SK-N-SH treated with all-trans-retinoic acid at 6 μM for 48 hours (cell line): ENCODE measurements at regions not wholly inside any gene's neighbourhood (a gene's known extent, or its start where the extent isn't known, plus 50 kb on each side); places are given as distances from the start of the nearest gene placed in this dataset.

Experiments
- ATAC-seq: fragments of 200-7000 bp; cut with Tn5 transposase; 3 replicates; pipeline ENCODE4 v1.9.1; 2020; ENCODE audit warnings: mild to moderate bottlenecking, moderate library complexity
- ARNTL ChIP-seq: fragments of 450-650 bp; formaldehyde crosslinking; IDR thresholded peaks from 2 replicates; pipeline ENCODE4 v1.5.0; 2020; ENCODE audit warnings: low read depth, mild to moderate bottlenecking, moderate library complexity, borderline replicate concordance
- BACH2 ChIP-seq: fragments of 250-450 bp; sonication (Bioruptor Pico); IDR thresholded peaks from 2 replicates; pipeline ENCODE4 v1.9.0; 2021; ENCODE audit warnings: mild to moderate bottlenecking, borderline replicate concordance
- CREB5 ChIP-seq: fragments of 250-450 bp; sonication (Bioruptor Pico); IDR thresholded peaks from 2 replicates; pipeline ENCODE4 v1.5.1; 2020; ENCODE audit warnings: low read depth, mild to moderate bottlenecking, moderate library complexity
- CSDC2 ChIP-seq: fragments of 250-450 bp; sonication (Bioruptor Pico); IDR thresholded peaks from 2 replicates; pipeline ENCODE4 v1.5.0; 2020; ENCODE audit warnings: mild to moderate bottlenecking, moderate library complexity
- CSRNP3 ChIP-seq: fragments of 250-450 bp; sonication (Bioruptor Pico); IDR thresholded peaks from 2 replicates; pipeline ENCODE4 v1.5.1; 2021; ENCODE audit warnings: mild to moderate bottlenecking, moderate library complexity
- ESRRG ChIP-seq: fragments of 250-450 bp; sonication (Bioruptor Pico); IDR thresholded peaks from 2 replicates; pipeline ENCODE4 v1.6.1; 2021; ENCODE audit warnings: mild to moderate bottlenecking
- GLIS3 ChIP-seq: fragments of 250-450 bp; sonication (Bioruptor Pico); IDR thresholded peaks from 2 replicates; pipeline ENCODE4 v1.5.0; 2020; ENCODE audit warnings: mild to moderate bottlenecking, moderate library complexity
- ISL1 ChIP-seq: fragments of 250-450 bp; sonication (Bioruptor Pico); IDR thresholded peaks from 2 replicates; pipeline ENCODE4 v2.1.2; 2022; ENCODE audit warnings: mild to moderate bottlenecking, moderate library complexity
- OSR1 ChIP-seq: fragments of 250-450 bp; sonication (Bioruptor Pico); IDR thresholded peaks from 2 replicates; pipeline ENCODE4 v1.8.0; 2022; ENCODE audit warnings: moderate library complexity, mild to moderate bottlenecking, inconsistent platforms
- PATZ1 ChIP-seq: fragments of 250-450 bp; sonication (Bioruptor Pico); IDR thresholded peaks from 2 replicates; pipeline ENCODE4 v1.8.0; 2020; ENCODE audit warnings: mild to moderate bottlenecking, moderate library complexity, borderline replicate concordance
- PPARA ChIP-seq: fragments of 250-450 bp; sonication (Bioruptor Pico); IDR thresholded peaks from 2 replicates; pipeline ENCODE4 v1.5.0; 2020; ENCODE audit warnings: mild to moderate bottlenecking, borderline replicate concordance
- RARB ChIP-seq: fragments of 250-450 bp; sonication (Bioruptor Pico); IDR thresholded peaks from 2 replicates; pipeline ENCODE4 v1.8.0; 2021; ENCODE audit warnings: mild to moderate bottlenecking, moderate library complexity
- SNAI2 ChIP-seq: fragments of 250-450 bp; sonication (Bioruptor Pico); IDR thresholded peaks from 2 replicates; pipeline ENCODE4 v1.5.0; 2020; ENCODE audit warnings: mild to moderate bottlenecking, moderate library complexity
- TCF4 ChIP-seq: fragments of 250-450 bp; sonication (Bioruptor Pico); IDR thresholded peaks from 2 replicates; pipeline ENCODE4 v1.8.0; 2021; ENCODE audit warnings: mild to moderate bottlenecking, moderate library complexity, borderline replicate concordance
- TOX ChIP-seq: fragments of 250-450 bp; sonication (Bioruptor Pico); IDR thresholded peaks from 2 replicates; pipeline ENCODE4 v1.8.0; 2021; ENCODE audit warnings: mild to moderate bottlenecking, moderate library complexity, borderline replicate concordance
- TSHZ2 ChIP-seq: fragments of 250-450 bp; sonication (Bioruptor Pico); IDR thresholded peaks from 2 replicates; pipeline ENCODE4 v1.5.0; 2020; ENCODE audit warnings: mild to moderate bottlenecking, moderate library complexity
- ZC3H10 ChIP-seq: fragments of 250-450 bp; sonication (Bioruptor Pico); IDR thresholded peaks from 2 replicates; pipeline ENCODE4 v1.5.1; 2021; ENCODE audit warnings: mild to moderate bottlenecking, moderate library complexity
- ZFP3 ChIP-seq: fragments of 250-450 bp; sonication (Bioruptor Pico); IDR thresholded peaks from 2 replicates; pipeline ENCODE4 v1.5.0; 2020; ENCODE audit warnings: mild to moderate bottlenecking, moderate library complexity
- ZFP30 ChIP-seq: fragments of 450-650 bp; formaldehyde crosslinking; IDR thresholded peaks from 2 replicates; pipeline ENCODE4 v1.5.0; 2022; ENCODE audit warnings: mild to moderate bottlenecking, moderate library complexity
- ZNF565 ChIP-seq: fragments of 450-650 bp; formaldehyde crosslinking; conservative IDR thresholded peaks from 2 replicates; pipeline ENCODE4 v1.5.0; 2020; ENCODE audit warnings: low read depth, mild to moderate bottlenecking, moderate library complexity
- ZNF8 ChIP-seq: fragments of 450-650 bp; formaldehyde crosslinking; IDR thresholded peaks from 2 replicates; pipeline ENCODE4 v1.5.0; 2020; ENCODE audit warnings: mild to moderate bottlenecking, moderate library complexity

GRCh38 chr3:181622365-181622764 is 89.4 kb upstream of the SOX2 start:
- TF ChIP-seq ESRRG (CRISPR knock-in tag): no peak
- peak; percentile 71 for ATAC-seq

GRCh38 chr3:181619897-181620296 is 91.8 kb upstream of the SOX2 start:
- TF ChIP-seq ISL1 (CRISPR knock-in tag) (no peak), GLIS3 (CRISPR knock-in tag) (no peak), ZFP30 (CRISPR knock-in tag) (no peak), ZFP3 (no peak), TSHZ2 (CRISPR knock-in tag) (no peak), OSR1 (CRISPR knock-in tag) (no peak), SNAI2 (CRISPR knock-in tag) (no peak), ZNF8 (CRISPR knock-in tag) (no peak), PPARA (CRISPR knock-in tag) (no peak), ZC3H10 (no peak), CSDC2 (CRISPR knock-in tag) (no peak), BACH2 (CRISPR knock-in tag) (no peak), RARB (CRISPR knock-in tag) (no peak), PATZ1 (CRISPR knock-in tag) (no peak), CREB5 (CRISPR knock-in tag) (no peak), TCF4 (CRISPR knock-in tag) (no peak), ARNTL (no peak)
- ATAC-seq: no peak

GRCh38 chr3:181618260-181618659 is 93.5 kb upstream of the SOX2 start:
- TF ChIP-seq TSHZ2 (CRISPR knock-in tag): no peak
- TF ChIP-seq SNAI2 (CRISPR knock-in tag): no peak
- no peak for TF ChIP-seq PPARA (CRISPR knock-in tag)
- TF ChIP-seq ZC3H10: no peak
- no peak for TF ChIP-seq CREB5 (CRISPR knock-in tag)
- no peak for TF ChIP-seq ZNF565
- TF ChIP-seq ISL1 (CRISPR knock-in tag): no peak
- no peak for TF ChIP-seq TCF4 (CRISPR knock-in tag)
- TF ChIP-seq CSRNP3 (CRISPR knock-in tag): no peak
- no peak for TF ChIP-seq ZFP30 (CRISPR knock-in tag)
- TF ChIP-seq OSR1 (CRISPR knock-in tag): no peak
- TF ChIP-seq ARNTL: no peak
- no peak for TF ChIP-seq RARB (CRISPR knock-in tag)
- no peak for TF ChIP-seq TOX (CRISPR knock-in tag)
- no peak for ATAC-seq
